Uterus (tissue), 3 donors: ENCODE measurements at regions not wholly inside any gene's neighbourhood (a gene's known extent, or its start where the extent isn't known, plus 50 kb on each side); places are given as distances from the start of the nearest gene placed in this dataset.

Source experiments
- DNase-seq, 2 donors: peaks; one replicate each; pipeline ENCODE4 v3.0.0-alpha.2; 2019 to 2020
- H3K27ac ChIP-seq, 2 donors: fragments of 200-600 bp; sonication (generic); 1 replicate in 1 of 2; 2 replicates in 1 of 2; pipeline ENCODE4 v1.5.1; 2016 to 2018
- H3K27me3 ChIP-seq, 2 donors: fragments of 200-600 bp; sonication (generic); one replicate each; pipeline ENCODE4 v1.5.1; 2018 to 2019; ENCODE audit warnings: control low read depth in 1 of 2
- H3K36me3 ChIP-seq, 2 donors: fragments of 200-600 bp; sonication (generic); one replicate each; pipeline ENCODE4 v1.5.1; 2019; ENCODE audit warnings: control low read depth in 1 of 2
- H3K4me1 ChIP-seq, 2 donors: fragments of 200-600 bp; sonication (generic); one replicate each; pipeline ENCODE4 v1.5.1; 2018 to 2019; ENCODE audit warnings: control low read depth in 1 of 2
- H3K4me3 ChIP-seq, 2 donors: fragments of 200-600 bp; sonication (generic); 1 replicate in 1 of 2; 2 replicates in 1 of 2; pipeline ENCODE4 v1.5.1; 2018 to 2019; ENCODE audit warnings: mild to moderate bottlenecking in 1 of 2
- H3K9me3 ChIP-seq, 2 donors: fragments of 200-600 bp; sonication (generic); one replicate each; pipeline ENCODE4 v1.5.1; 2019; ENCODE audit warnings: control low read depth in 1 of 2
- POLR2A ChIP-seq, 2 donors: fragments of 450-650 bp; IDR thresholded peaks; one replicate each; pipeline ENCODE4 v1.6.1; 2016; ENCODE audit warnings: antibody characterized with exemption in 2 of 2, mild to moderate bottlenecking in 1 of 2, moderate library complexity in 1 of 2
- intact Hi-C: fragments of 100-400 bp; cut with DNase I; formaldehyde crosslinking; loops from one replicate; pipeline ENCODE4 v1.15.1; 2023; ENCODE audit warnings: low total_unique reads
- TF ChIP-seq, protein P1 (sequence below), 4 experiments: fragments of 200-600 bp in 2 of 4; fragments of 450-650 bp in 2 of 4; sonication (generic) in 2 of 4; IDR thresholded peaks; one replicate each; pipeline ENCODE4 v1.5.1; 2016 to 2019; ENCODE audit warnings: antibody characterized with exemption in 4 of 4, mild to moderate bottlenecking in 2 of 4, moderate library complexity in 1 of 4
- donor health status: DM: yes; HTN: yes; CAD: no.

- TF ChIP-seq POLR2A (IDR thresholded peaks at IDR 0.05), result no peak
- TF ChIP-seq, protein P1, sequence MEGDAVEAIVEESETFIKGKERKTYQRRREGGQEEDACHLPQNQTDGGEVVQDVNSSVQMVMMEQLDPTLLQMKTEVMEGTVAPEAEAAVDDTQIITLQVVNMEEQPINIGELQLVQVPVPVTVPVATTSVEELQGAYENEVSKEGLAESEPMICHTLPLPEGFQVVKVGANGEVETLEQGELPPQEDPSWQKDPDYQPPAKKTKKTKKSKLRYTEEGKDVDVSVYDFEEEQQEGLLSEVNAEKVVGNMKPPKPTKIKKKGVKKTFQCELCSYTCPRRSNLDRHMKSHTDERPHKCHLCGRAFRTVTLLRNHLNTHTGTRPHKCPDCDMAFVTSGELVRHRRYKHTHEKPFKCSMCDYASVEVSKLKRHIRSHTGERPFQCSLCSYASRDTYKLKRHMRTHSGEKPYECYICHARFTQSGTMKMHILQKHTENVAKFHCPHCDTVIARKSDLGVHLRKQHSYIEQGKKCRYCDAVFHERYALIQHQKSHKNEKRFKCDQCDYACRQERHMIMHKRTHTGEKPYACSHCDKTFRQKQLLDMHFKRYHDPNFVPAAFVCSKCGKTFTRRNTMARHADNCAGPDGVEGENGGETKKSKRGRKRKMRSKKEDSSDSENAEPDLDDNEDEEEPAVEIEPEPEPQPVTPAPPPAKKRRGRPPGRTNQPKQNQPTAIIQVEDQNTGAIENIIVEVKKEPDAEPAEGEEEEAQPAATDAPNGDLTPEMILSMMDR (IDR thresholded peaks at IDR 0.05), result no peak
Observed at GRCh38 chr1:213652109-213652508, 335.7 kb upstream of the PROX1 start.

DNA sequence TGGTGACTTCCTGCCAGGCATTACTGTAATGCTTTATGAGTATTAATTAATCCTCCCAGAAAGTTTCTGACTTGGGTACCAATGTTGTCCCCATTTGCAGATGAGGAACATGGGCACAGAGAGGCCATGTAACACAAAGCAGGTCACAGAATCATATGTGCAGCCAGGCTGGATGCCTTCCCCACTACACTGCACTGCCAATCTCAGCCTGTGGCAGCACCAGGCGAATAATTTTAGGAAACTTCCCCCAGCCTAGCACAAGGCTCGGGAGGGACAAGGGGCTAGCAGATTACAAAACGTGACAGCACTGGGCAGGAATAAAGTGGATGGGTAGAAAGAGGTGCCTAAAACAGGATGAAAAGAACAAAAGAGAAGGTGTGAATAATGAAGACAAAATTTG is 331.7 kb upstream of the PROX1 start:
- Histone ChIP-seq H3K27ac (no peak overlapping the region), H3K4me1 (no peaks in the 10 kb centered on the region), H3K9me3 (no peaks in the 10 kb centered on the region), H3K27me3 (no peaks in the 10 kb centered on the region), H3K36me3 (no peaks in the 10 kb centered on the region), H3K4me3 (no peak overlapping the region)
- TF ChIP-seq, protein P1 (IDR thresholded peaks at IDR 0.05), result no peak
- no peak for TF ChIP-seq POLR2A (IDR thresholded peaks at IDR 0.05)
- no peak for DNase-seq
- intact Hi-C loops, result no loop called here

More at GRCh38 chr1:213652109-213652508, 335.7 kb upstream of the PROX1 start:
- Histone ChIP-seq H3K4me1 (no peaks in the 10 kb centered on the region), H3K4me3 (no peak overlapping the region), H3K27ac (no peak overlapping the region), H3K27me3 (no peaks in the 10 kb centered on the region), H3K9me3 (no peaks in the 10 kb centered on the region), H3K36me3 (no peaks in the 10 kb centered on the region)
- intact Hi-C loops, result no loop called here
- no peak for DNase-seq

- intact Hi-C loops, result no loop called here
Observed at GRCh38 chr1:213656503-213656902, 331.3 kb upstream of the PROX1 start.

GRCh38 chr1:213657013-213657412 is 330.8 kb upstream of the PROX1 start:
- Histone ChIP-seq H3K9me3 (no peaks in the 10 kb centered on the region), H3K27me3 (no peaks in the 10 kb centered on the region), H3K4me1 (no peaks in the 10 kb centered on the region), H3K4me3 (no peak overlapping the region), H3K27ac (no peak overlapping the region), H3K36me3 (no peaks in the 10 kb centered on the region)
- no peak for DNase-seq
- intact Hi-C loops, result no loop called here
- no peak for TF ChIP-seq POLR2A (IDR thresholded peaks at IDR 0.05)
- TF ChIP-seq, protein P1 (IDR thresholded peaks at IDR 0.05), result no peak

More at GRCh38 chr1:213656503-213656902, 331.3 kb upstream of the PROX1 start:
- no peak overlapping the region for H3K27ac ChIP-seq
- H3K9me3 ChIP-seq, result no peaks in the 10 kb centered on the region
- H3K27me3 ChIP-seq, result no peaks in the 10 kb centered on the region
- no peak for TF ChIP-seq POLR2A (IDR thresholded peaks at IDR 0.05)
- TF ChIP-seq, protein P1 (IDR thresholded peaks at IDR 0.05), result no peak
- H3K36me3 ChIP-seq, result no peaks in the 10 kb centered on the region
- H3K4me3 ChIP-seq, result no peak overlapping the region
- no peaks in the 10 kb centered on the region for H3K4me1 ChIP-seq
- no peak for DNase-seq

- H3K4me1 ChIP-seq, result no peaks in the 10 kb centered on the region
- no peaks in the 10 kb centered on the region for H3K9me3 ChIP-seq
- no peaks in the 10 kb centered on the region for H3K36me3 ChIP-seq
- intact Hi-C loops, result no loop called here
- H3K4me3 ChIP-seq, result no peak overlapping the region
- H3K27ac ChIP-seq, result no peak overlapping the region
- no peak for DNase-seq
- no peak for TF ChIP-seq POLR2A (IDR thresholded peaks at IDR 0.05)
- TF ChIP-seq, protein P1 (IDR thresholded peaks at IDR 0.05), result no peak
- H3K27me3 ChIP-seq, result no peaks in the 10 kb centered on the region
Observed at GRCh38 chr1:213657879-213658278, 329.9 kb upstream of the PROX1 start.
